ENCODE measurements at regions not wholly inside any gene's neighbourhood (a gene's known extent, or its start where the extent isn't known, plus 50 kb on each side); places are given as distances from the start of the nearest gene placed in this dataset.

GRCh38 chr14:97155320-97155719 is 358.1 kb downstream of the VRK1 start:
- peaks cover 54% of the 10 kb centered on the region for H3K27me3 Mint-ChIP-seq (ENCODE audit: low read depth, poor library complexity)
- H3K4me1 Mint-ChIP-seq, result no peaks in the 10 kb centered on the region
- H3K9me3 Mint-ChIP-seq, result peaks cover 19% of the 10 kb centered on the region
- H3K36me3 Mint-ChIP-seq (ENCODE audit: low read depth), result no peaks in the 10 kb centered on the region
- no peak overlapping the region for H3K27ac Mint-ChIP-seq
- H3K4me3 Mint-ChIP-seq, result no peak overlapping the region
- TF ChIP-seq CTCF (IDR thresholded peaks at IDR 0.05), result no peak
- DNase-seq, result no peak

GRCh38 chr14:97155814-97156213 is 358.6 kb downstream of the VRK1 start:
- no peaks in the 10 kb centered on the region for H3K36me3 Mint-ChIP-seq (ENCODE audit: low read depth)
- peaks cover 21% of the 10 kb centered on the region for H3K9me3 Mint-ChIP-seq
- no peaks in the 10 kb centered on the region for H3K4me1 Mint-ChIP-seq
- TF ChIP-seq CTCF (IDR thresholded peaks at IDR 0.05), result no peak
- no peak overlapping the region for H3K4me3 Mint-ChIP-seq
- peaks cover 51% of the 10 kb centered on the region for H3K27me3 Mint-ChIP-seq (ENCODE audit: low read depth, poor library complexity)
- no peak overlapping the region for H3K27ac Mint-ChIP-seq
- no peak for DNase-seq

GRCh38 chr14:97156705-97157104 is 359.5 kb downstream of the VRK1 start:
- peaks cover 51% of the 10 kb centered on the region for H3K27me3 Mint-ChIP-seq (ENCODE audit: low read depth, poor library complexity)
- no peak overlapping the region for H3K27ac Mint-ChIP-seq
- no peaks in the 10 kb centered on the region for H3K36me3 Mint-ChIP-seq (ENCODE audit: low read depth)
- H3K9me3 Mint-ChIP-seq, result peaks cover 22% of the 10 kb centered on the region
- H3K4me3 Mint-ChIP-seq, result no peak overlapping the region
- TF ChIP-seq CTCF (IDR thresholded peaks at IDR 0.05), result no peak
- DNase-seq, result no peak
- H3K4me1 Mint-ChIP-seq, result no peaks in the 10 kb centered on the region

GRCh38 chr14:97158102-97158501 is 360.9 kb downstream of the VRK1 start:
- H3K9me3 Mint-ChIP-seq, result peaks cover 24% of the 10 kb centered on the region
- TF ChIP-seq CTCF (IDR thresholded peaks at IDR 0.05), result no peak
- H3K36me3 Mint-ChIP-seq (ENCODE audit: low read depth), result no peaks in the 10 kb centered on the region
- H3K4me3 Mint-ChIP-seq, result no peak overlapping the region
- H3K27ac Mint-ChIP-seq, result no peak overlapping the region
- H3K4me1 Mint-ChIP-seq, result no peaks in the 10 kb centered on the region
- no peak for DNase-seq
- H3K27me3 Mint-ChIP-seq (ENCODE audit: low read depth, poor library complexity), result peaks cover 43% of the 10 kb centered on the region

- TF ChIP-seq CTCF (IDR thresholded peaks at IDR 0.05), result no peak
- Mint-ChIP-seq H3K27me3 (ENCODE audit: low read depth, poor library complexity) (peaks cover 33% of the 10 kb centered on the region), H3K4me1 (no peaks in the 10 kb centered on the region), H3K27ac (no peak overlapping the region), H3K9me3 (peaks cover 24% of the 10 kb centered on the region), H3K4me3 (no peak overlapping the region), H3K36me3 (ENCODE audit: low read depth) (no peaks in the 10 kb centered on the region)
- no peak for DNase-seq
These were observed 361.9 kb downstream of the VRK1 start for GRCh38 chr14:97159124-97159523.

- Mint-ChIP-seq H3K27ac (no peak overlapping the region), H3K36me3 (ENCODE audit: low read depth) (no peaks in the 10 kb centered on the region), H3K4me1 (no peaks in the 10 kb centered on the region), H3K4me3 (no peak overlapping the region), H3K27me3 (ENCODE audit: low read depth, poor library complexity) (peaks cover 7% of the 10 kb centered on the region), H3K9me3 (peaks cover 24% of the 10 kb centered on the region)
- no peak for DNase-seq
- no peak for TF ChIP-seq CTCF (IDR thresholded peaks at IDR 0.05)
These were observed 365.4 kb downstream of the VRK1 start for GRCh38 chr14:97162621-97163020.

All from nephron progenitor cell (in vitro differentiated cells).